Immature natural killer cell (primary cell): ENCODE measurements at regions not wholly inside any gene's neighbourhood (a gene's known extent, or its start where the extent isn't known, plus 50 kb on each side); places are given as distances from the start of the nearest gene placed in this dataset.

Source experiments
- DNase-seq, 3 donors: peaks; one replicate each; pipeline ENCODE4 v3.0.0; 2022; ENCODE audit warnings: mixed read lengths in 1 of 3
- H3K27ac Mint-ChIP-seq, 6 donors: one replicate each; pipeline ENCODE4 v1.8.0; 2020; ENCODE audit warnings: mixed read lengths in 6 of 6, mild to moderate bottlenecking in 5 of 6, inconsistent platforms in 4 of 6, moderate library complexity in 3 of 6
- H3K27me3 Mint-ChIP-seq, 3 donors: one replicate each; pipeline ENCODE4 v1.8.0; 2020 to 2021; ENCODE audit warnings: low read depth in 3 of 3, mild to moderate bottlenecking in 3 of 3, mixed read lengths in 3 of 3, moderate library complexity in 3 of 3, inconsistent platforms in 1 of 3
- H3K36me3 Mint-ChIP-seq, 3 donors: one replicate each; pipeline ENCODE4 v1.8.0; 2020; ENCODE audit warnings: mixed read lengths in 3 of 3, inconsistent platforms in 2 of 3, mild to moderate bottlenecking in 2 of 3
- H3K4me1 Mint-ChIP-seq, 2 donors: one replicate each; pipeline ENCODE4 v1.8.0; 2020; ENCODE audit warnings: inconsistent platforms in 2 of 2, mild to moderate bottlenecking in 2 of 2, mixed read lengths in 2 of 2, moderate library complexity in 1 of 2
- H3K4me3 Mint-ChIP-seq, 5 donors: one replicate each; pipeline ENCODE4 v1.8.0; 2020; ENCODE audit warnings: mild to moderate bottlenecking in 5 of 5, mixed read lengths in 5 of 5, inconsistent platforms in 3 of 5, moderate library complexity in 3 of 5
- H3K9me3 Mint-ChIP-seq, 6 donors: one replicate each; pipeline ENCODE4 v1.8.0; 2020; ENCODE audit warnings: mild to moderate bottlenecking in 6 of 6, mixed read lengths in 6 of 6, inconsistent platforms in 4 of 6, moderate library complexity in 3 of 6

GRCh38 chr5:145218982-145219381 lies 616.2 kb downstream of the PRELID2 start:
- no peak overlapping the region for H3K27ac Mint-ChIP-seq
- DNase-seq: no peak
- H3K9me3 Mint-ChIP-seq: peaks cover 2 to 26% (median 8%) of the 10 kb centered on the region in 6 donors
- no peak overlapping the region for H3K4me3 Mint-ChIP-seq
- no peaks in the 10 kb centered on the region for H3K27me3 Mint-ChIP-seq
- H3K36me3 Mint-ChIP-seq: no peaks in the 10 kb centered on the region
- H3K4me1 Mint-ChIP-seq: no peaks in the 10 kb centered on the region

DNA sequence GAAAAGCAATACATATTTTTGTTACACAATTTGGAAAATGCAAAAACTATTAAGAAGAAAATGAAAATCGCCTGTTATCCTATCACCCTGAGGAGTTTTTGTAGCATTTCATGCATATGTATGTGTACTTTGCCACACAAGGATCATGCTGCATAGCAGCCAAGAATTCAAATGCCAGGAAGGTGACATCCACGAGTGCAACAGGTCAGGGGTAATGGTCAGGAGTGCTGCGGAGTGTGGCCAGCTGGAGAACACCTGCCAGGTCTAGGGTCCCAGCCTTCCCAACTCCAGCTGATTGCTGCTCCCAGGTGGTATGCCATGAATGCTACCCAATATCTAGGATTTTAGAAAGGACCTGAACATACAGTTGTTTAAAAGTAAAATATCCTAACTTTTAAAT lies 617.1 kb downstream of the PRELID2 start:
- no peak overlapping the region for H3K27ac Mint-ChIP-seq
- no peaks in the 10 kb centered on the region for H3K4me1 Mint-ChIP-seq

DNA sequence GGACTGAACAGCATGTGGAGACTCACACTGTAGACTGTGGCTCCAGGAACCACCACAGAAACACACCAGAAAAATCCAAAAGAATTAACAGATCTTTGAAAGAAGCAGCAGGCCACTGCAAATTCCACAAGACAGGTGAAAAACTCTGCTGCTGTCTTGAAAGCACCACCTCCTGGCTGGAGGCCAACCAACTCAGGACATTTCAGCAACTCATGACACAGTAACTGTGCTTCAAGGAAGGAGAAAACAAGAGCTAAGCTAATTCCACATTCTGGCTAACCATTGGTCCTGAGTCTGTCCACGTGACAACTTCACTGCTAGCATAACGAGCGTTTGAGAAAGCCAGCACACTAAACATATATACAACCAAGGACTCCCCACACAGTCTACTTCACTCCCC lies 625.1 kb downstream of the PRELID2 start:
- no peaks in the 10 kb centered on the region for H3K4me1 Mint-ChIP-seq
- no peak overlapping the region for H3K27ac Mint-ChIP-seq
- no peak for DNase-seq
- peaks cover 0 to 2% (median 2%) of the 10 kb centered on the region in 3 donors for H3K27me3 Mint-ChIP-seq
- peaks cover 0 to 3% (median 0%) of the 10 kb centered on the region in 3 donors for H3K36me3 Mint-ChIP-seq
- peaks cover 13 to 63% (median 26%) of the 10 kb centered on the region in 6 donors for H3K9me3 Mint-ChIP-seq
- no peak overlapping the region for H3K4me3 Mint-ChIP-seq

More for the DNA sequence above, 617.1 kb downstream of the PRELID2 start:
- no peak for DNase-seq
- Mint-ChIP-seq H3K27me3 (peaks cover 0 to under 1% (median 0%) of the 10 kb centered on the region in 3 donors), H3K36me3 (no peaks in the 10 kb centered on the region), H3K9me3 (peaks cover 6 to 30% (median 10%) of the 10 kb centered on the region in 6 donors), H3K4me3 (no peak overlapping the region)

DNA sequence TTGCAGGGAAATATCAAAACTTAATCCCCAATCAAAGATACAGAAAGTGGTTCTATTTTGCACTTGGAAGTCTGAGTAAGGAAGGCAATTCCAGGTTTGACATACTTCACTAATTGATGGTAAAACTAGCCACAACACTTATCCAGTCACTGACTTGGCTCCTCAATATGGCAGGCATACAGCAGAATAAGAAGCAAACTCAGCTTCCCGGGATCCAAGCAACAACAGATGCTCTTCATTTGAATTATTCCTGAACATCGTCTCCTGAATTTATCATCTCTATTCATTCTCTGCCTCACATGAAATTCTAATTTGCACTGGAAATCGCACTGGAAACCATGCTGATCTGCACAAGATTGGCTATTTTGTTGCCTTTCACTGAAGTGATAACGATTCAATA lies 629.6 kb downstream of the PRELID2 start:
- no peak overlapping the region for H3K4me3 Mint-ChIP-seq

DNA sequence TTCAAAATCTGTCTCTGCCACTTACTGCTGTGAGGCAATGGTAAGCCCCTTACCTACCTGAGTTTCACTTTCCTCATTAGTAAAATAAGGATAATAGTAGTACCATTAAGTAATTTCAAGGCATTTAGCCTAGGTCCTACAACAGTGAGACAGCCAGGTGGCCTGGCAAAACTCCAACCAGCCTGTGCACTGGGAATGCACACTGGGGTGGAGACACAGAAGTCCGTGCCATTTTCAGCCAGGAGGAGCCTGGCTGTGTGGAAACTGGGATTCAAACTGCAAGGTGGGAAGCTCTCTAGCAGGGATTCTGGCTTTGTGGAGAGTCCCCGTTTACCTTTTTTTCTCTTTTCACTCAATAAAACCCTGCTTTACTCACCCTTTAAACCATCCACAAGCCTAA lies 630.4 kb downstream of the PRELID2 start:
- DNase-seq: no peak
- Mint-ChIP-seq H3K27ac (no peak overlapping the region), H3K4me3 (no peak overlapping the region), H3K36me3 (peaks cover 0 to 3% (median 0%) of the 10 kb centered on the region in 3 donors), H3K4me1 (no peaks in the 10 kb centered on the region), H3K9me3 (peaks cover 6 to 46% (median 18%) of the 10 kb centered on the region in 6 donors), H3K27me3 (peaks cover 0 to 5% (median 0%) of the 10 kb centered on the region in 3 donors)

More for the DNA sequence above, 629.6 kb downstream of the PRELID2 start:
- H3K9me3 Mint-ChIP-seq: peaks cover 8 to 49% (median 22%) of the 10 kb centered on the region in 6 donors
- H3K27me3 Mint-ChIP-seq: peaks cover 0 to 5% (median 0%) of the 10 kb centered on the region in 3 donors
- no peak overlapping the region for H3K27ac Mint-ChIP-seq
- H3K4me1 Mint-ChIP-seq: no peaks in the 10 kb centered on the region
- no peak for DNase-seq
- H3K36me3 Mint-ChIP-seq: peaks cover 0 to 3% (median 0%) of the 10 kb centered on the region in 3 donors

DNA sequence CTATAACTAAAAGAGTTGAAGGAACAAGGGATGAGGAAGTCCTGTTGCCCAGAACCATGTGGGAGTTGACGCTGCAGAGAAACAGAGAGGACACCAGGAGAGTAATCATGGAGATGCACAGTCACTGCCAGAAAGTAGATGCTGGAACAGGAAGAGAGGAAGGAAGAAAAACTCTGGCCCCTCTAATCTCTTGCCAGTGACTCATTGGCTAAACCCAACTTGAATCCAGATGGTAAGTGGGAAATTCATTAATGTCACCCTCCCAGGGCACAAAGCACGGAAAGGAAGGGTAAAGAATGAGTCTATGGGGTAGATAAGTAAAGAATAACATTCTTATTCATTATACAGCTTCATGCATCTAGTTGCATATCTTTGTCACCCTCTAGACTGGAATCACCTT lies 631.9 kb downstream of the PRELID2 start:
- Mint-ChIP-seq H3K27ac (no peak overlapping the region), H3K36me3 (no peaks in the 10 kb centered on the region), H3K27me3 (peaks cover 0 to 3% (median 0%) of the 10 kb centered on the region in 3 donors), H3K4me3 (no peak overlapping the region), H3K9me3 (peaks cover 5 to 35% (median 13%) of the 10 kb centered on the region in 6 donors), H3K4me1 (no peaks in the 10 kb centered on the region)
- no peak for DNase-seq

DNA sequence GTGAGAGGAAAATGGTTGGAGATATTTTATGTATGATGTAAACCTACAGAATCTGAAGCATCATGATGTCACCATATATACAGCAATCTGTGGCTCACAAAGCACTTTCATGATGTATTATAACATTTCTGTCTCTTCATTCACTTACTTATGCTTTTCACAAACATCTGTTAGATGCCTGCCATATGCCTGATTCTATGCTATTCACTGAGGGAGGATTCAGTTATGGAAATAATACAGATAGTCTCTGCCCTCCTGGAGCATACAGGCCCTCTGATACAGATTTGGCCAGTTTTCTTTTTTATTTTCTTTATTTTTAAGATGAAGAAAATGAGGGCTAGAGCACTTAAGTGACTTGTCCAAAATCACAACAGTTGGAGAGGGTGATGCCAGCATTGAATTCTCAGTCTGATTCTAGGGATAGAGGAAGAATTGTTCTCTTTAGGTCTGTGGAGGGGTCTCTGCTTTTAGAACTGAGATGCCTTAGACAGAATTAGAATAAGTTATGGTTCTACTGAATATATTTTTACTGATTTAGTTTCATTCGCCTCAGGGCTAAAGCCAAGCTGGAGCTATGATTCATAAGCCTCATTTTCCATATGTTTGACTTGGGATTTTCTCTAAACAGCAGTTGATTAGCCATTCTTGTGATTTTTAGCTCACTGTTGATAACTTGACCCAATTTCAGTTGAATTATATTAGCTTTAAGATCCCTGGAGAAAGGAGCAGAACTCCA lies 636.4 kb downstream of the PRELID2 start:
- Mint-ChIP-seq H3K27ac (no peak overlapping the region), H3K9me3 (peaks cover 8 to 25% (median 11%) of the 10 kb centered on the region in 6 donors), H3K4me3 (no peak overlapping the region), H3K27me3 (peaks cover 0 to 3% (median 2%) of the 10 kb centered on the region in 3 donors), H3K4me1 (no peaks in the 10 kb centered on the region), H3K36me3 (no peaks in the 10 kb centered on the region)
- no peak for DNase-seq

DNA sequence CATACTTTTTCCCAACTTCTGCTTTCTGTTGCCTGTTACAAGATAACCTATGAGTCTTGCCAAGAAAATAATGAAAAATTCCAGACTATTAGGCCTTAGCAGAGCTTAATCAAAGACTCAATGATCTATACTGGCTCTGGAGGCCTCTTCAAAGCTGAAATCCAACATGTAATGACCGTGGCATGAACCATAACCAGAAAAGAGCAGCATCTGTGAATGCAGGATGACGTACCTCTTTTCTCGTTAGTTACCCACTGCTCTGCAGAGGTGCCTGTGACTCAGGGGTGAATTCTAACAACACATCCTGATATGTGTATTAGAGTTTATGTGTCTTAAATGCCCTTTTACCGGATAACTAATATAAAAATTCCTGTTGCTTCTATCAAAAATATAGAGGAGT lies 645.4 kb downstream of the PRELID2 start:
- no peak overlapping the region for H3K4me3 Mint-ChIP-seq

GRCh38 chr5:145180371-145180770 lies 654.8 kb downstream of the PRELID2 start:
- no peak for DNase-seq
- Mint-ChIP-seq H3K4me3 (no peak overlapping the region), H3K4me1 (no peaks in the 10 kb centered on the region), H3K27me3 (no peaks in the 10 kb centered on the region), H3K27ac (no peak overlapping the region), H3K36me3 (no peaks in the 10 kb centered on the region), H3K9me3 (peaks cover 2 to 30% (median 9%) of the 10 kb centered on the region in 6 donors)

More for the DNA sequence above, 645.4 kb downstream of the PRELID2 start:
- H3K36me3 Mint-ChIP-seq: no peaks in the 10 kb centered on the region
- no peaks in the 10 kb centered on the region for H3K4me1 Mint-ChIP-seq
- DNase-seq: no peak
- H3K27ac Mint-ChIP-seq: no peak overlapping the region
- peaks cover 7 to 51% (median 11%) of the 10 kb centered on the region in 6 donors for H3K9me3 Mint-ChIP-seq
- peaks cover 0 to 2% (median 2%) of the 10 kb centered on the region in 3 donors for H3K27me3 Mint-ChIP-seq

DNA sequence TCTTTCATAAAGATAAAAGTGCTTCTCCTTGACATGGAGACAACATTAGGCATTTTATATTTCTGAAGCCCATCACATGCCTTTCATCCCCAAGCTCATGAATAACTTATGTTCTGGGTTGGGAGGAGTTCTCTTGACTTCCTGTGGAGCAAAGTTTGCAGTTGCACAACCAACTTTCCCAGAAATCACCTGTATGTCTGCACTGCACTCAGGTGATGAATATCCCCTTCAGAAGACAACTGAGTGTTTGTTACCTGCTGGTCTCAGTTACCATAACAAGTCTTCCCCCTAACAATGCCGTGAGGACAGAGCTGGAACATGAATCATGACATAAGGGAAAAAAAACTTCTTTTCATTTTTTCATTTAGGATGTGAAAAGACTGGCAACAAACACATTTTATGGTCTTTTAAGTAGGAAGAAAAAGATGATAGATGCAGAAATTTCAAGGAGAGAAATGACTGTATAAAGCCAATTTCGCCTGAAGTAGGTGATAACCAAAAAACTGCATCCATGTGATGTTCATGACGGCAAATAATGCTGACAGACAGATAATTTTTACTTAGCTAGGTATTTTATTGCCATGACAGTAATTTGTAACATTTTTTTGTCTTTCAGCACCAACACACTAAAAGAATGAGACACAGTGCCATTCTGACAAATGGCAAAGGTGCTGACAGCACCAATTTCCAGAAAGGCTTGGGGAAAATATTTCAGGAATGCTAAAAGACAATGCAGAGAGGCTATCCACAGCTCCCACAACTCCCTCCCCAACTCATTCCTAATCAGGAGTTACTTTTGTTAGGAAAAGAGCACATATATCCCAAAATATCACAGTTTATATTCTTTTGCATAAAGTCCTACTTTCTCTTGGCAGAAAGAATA lies 656.3 kb downstream of the PRELID2 start:
- DNase-seq: no peak
- Mint-ChIP-seq H3K9me3 (peaks cover 2 to 30% (median 9%) of the 10 kb centered on the region in 6 donors), H3K36me3 (no peaks in the 10 kb centered on the region), H3K4me1 (no peaks in the 10 kb centered on the region), H3K27me3 (no peaks in the 10 kb centered on the region), H3K4me3 (no peak overlapping the region), H3K27ac (no peak overlapping the region)

GRCh38 chr5:145176041-145176440 lies 659.1 kb downstream of the PRELID2 start:
- no peaks in the 10 kb centered on the region for H3K4me1 Mint-ChIP-seq

GRCh38 chr5:145166110-145166509 lies 669.0 kb downstream of the PRELID2 start:
- Mint-ChIP-seq H3K27ac (no peak overlapping the region), H3K27me3 (peaks cover 0 to 1% (median 0%) of the 10 kb centered on the region in 3 donors), H3K9me3 (peaks cover 2 to 35% (median 5%) of the 10 kb centered on the region in 6 donors), H3K36me3 (no peaks in the 10 kb centered on the region), H3K4me1 (no peaks in the 10 kb centered on the region), H3K4me3 (no peak overlapping the region)
- no peak for DNase-seq

More at GRCh38 chr5:145176041-145176440, 659.1 kb downstream of the PRELID2 start:
- H3K27ac Mint-ChIP-seq: no peak overlapping the region
- H3K27me3 Mint-ChIP-seq: peaks cover 0 to 4% (median 0%) of the 10 kb centered on the region in 3 donors
- peaks cover 2 to 30% (median 11%) of the 10 kb centered on the region in 6 donors for H3K9me3 Mint-ChIP-seq
- DNase-seq: no peak
- no peak overlapping the region for H3K4me3 Mint-ChIP-seq
- no peaks in the 10 kb centered on the region for H3K36me3 Mint-ChIP-seq

GRCh38 chr5:145163876-145164275 lies 671.3 kb downstream of the PRELID2 start:
- Mint-ChIP-seq H3K36me3 (no peaks in the 10 kb centered on the region), H3K4me1 (no peaks in the 10 kb centered on the region), H3K27ac (no peak overlapping the region), H3K4me3 (no peak overlapping the region), H3K9me3 (peaks cover under 1 to 47% (median 9%) of the 10 kb centered on the region in 6 donors), H3K27me3 (no peaks in the 10 kb centered on the region)
- DNase-seq: no peak

DNA sequence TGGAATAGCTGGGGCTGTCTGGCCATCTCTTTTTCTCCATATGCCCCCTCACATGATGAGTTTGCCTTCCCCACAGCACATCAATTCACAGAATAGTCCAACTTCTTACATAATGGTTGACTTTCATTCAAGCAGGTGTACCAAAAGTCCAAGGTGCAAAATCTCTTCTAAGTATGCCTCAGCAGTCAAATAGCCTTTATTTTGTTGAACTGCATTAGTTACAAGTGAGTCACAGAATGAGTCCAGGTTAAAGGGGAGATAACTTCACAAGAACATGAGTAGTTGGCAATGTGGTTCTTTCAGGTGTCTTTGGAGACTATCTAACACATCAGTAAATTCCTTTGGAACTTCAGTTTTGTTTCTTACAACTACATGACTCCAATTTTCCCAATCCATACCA lies 672.5 kb downstream of the PRELID2 start:
- H3K27ac Mint-ChIP-seq: no peak overlapping the region
- DNase-seq: no peak
- H3K36me3 Mint-ChIP-seq: no peaks in the 10 kb centered on the region
- peaks cover 0 to 47% (median 9%) of the 10 kb centered on the region in 6 donors for H3K9me3 Mint-ChIP-seq
- H3K27me3 Mint-ChIP-seq: no peaks in the 10 kb centered on the region
- H3K4me1 Mint-ChIP-seq: no peaks in the 10 kb centered on the region
- no peak overlapping the region for H3K4me3 Mint-ChIP-seq
